RWPE1 (cell line): ENCODE measurements at regions not wholly inside any gene's neighbourhood (a gene's known extent, or its start where the extent isn't known, plus 50 kb on each side); places are given as distances from the start of the nearest gene placed in this dataset.

Experiments
- CTCF ChIA-PET: fragments of 350-600 bp; sonication (Branson Sonifier 250); formaldehyde crosslinking; extraction: SDS; loops from one replicate; lab custom pipeline; 2021; lab: Yijun Ruan, JAX
- POLR2A ChIA-PET: fragments of 400-600 bp; formaldehyde crosslinking; extraction: SDS; loops from one replicate; lab custom pipeline; 2020; ENCODE audit warnings: antibody characterized with exemption; ENCODE audit not compliant: low non-redundant PET; lab: Yijun Ruan, JAX
- DNase-seq: peaks from one replicate; pipeline ENCODE4 v3.0.0; 2012; ENCODE audit warnings: low spot score
- H3K27ac ChIP-seq: fragments of 450-650 bp; 2 replicates; pipeline ENCODE4 v1.5.1; 2017
- TF ChIP-seq, protein P1 (sequence below): fragments of 450-650 bp; conservative IDR thresholded peaks from 2 replicates; pipeline ENCODE4 v1.5.1; 2017; ENCODE audit warnings: low read depth, mild to moderate bottlenecking

DNA sequence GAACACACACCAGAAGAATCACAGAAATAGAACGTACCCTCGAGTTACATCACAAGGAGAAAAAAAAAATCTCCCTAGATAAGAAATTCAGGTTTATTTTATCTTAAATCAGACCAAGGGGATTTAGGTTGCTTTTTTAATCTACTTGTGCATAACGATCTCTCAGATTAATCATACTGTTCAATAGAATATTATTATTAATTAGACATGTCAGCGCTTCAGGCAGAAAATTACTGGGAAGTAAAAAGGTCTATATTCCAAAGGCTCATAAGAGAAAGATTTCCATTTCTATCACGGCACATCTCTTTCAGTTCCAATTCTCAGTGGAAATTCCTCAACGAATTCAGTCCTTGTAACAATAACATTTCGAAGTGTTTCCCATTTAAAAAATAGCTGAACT is 77.7 kb upstream of the PSMD7 start:
- CTCF ChIA-PET, result no interaction called here
- TF ChIP-seq, protein P1, sequence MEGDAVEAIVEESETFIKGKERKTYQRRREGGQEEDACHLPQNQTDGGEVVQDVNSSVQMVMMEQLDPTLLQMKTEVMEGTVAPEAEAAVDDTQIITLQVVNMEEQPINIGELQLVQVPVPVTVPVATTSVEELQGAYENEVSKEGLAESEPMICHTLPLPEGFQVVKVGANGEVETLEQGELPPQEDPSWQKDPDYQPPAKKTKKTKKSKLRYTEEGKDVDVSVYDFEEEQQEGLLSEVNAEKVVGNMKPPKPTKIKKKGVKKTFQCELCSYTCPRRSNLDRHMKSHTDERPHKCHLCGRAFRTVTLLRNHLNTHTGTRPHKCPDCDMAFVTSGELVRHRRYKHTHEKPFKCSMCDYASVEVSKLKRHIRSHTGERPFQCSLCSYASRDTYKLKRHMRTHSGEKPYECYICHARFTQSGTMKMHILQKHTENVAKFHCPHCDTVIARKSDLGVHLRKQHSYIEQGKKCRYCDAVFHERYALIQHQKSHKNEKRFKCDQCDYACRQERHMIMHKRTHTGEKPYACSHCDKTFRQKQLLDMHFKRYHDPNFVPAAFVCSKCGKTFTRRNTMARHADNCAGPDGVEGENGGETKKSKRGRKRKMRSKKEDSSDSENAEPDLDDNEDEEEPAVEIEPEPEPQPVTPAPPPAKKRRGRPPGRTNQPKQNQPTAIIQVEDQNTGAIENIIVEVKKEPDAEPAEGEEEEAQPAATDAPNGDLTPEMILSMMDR, result no peak
- H3K27ac ChIP-seq, result no peak overlapping the region
- no peak for DNase-seq
- POLR2A ChIA-PET, result no interaction called here

DNA sequence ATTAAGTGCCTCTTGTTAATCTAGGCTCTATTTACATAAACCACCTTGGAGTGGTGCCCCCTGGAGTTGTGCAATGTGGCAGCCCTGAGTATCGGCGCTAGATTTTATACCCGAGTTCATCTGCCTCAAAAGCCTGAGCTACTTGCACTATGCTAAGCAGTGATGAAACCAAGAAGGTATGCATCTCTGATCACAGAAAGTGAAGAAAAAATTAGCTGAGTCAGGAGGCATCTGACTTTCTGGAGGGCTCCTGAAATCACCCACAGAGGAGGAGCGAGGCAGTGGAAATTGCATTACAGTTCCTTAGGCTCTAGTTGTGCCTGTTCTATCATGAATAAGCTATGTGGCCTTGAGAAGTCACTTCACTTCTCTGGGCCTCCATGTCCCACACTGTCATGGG is 80.3 kb upstream of the PSMD7 start:
- no peak for DNase-seq
- ChIA-PET POLR2A (no interaction called here), CTCF (interaction anchor here (2.7 kb wide), 1 partner anchor 10 kb away, joined by 13 read pairs; no protein-coding TSS in a partner anchor)
- H3K27ac ChIP-seq, result no peak overlapping the region
- TF ChIP-seq, protein P1, result no peak

DNA sequence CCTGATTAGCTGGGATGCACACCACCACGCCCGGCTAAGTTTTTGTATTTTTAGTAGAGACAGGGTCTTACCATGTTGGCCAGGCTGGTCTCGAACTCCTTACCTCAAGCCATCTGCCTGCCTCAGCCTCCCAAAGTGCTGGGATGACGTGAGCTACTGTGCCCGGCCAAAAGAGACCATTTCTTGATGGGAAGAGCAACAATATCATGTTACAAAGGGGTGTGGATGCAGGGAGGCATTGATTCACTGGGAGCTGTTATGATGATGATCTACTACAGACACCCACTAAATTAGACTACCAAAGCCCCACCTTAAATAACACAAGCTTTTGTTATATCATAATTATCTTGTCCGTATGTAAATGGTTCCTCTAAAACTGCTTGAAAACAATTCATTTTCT is 81.4 kb upstream of the PSMD7 start:
- ChIA-PET CTCF (interaction anchor here (2.7 kb wide), 1 partner anchor 11 kb away, joined by 13 read pairs; no protein-coding TSS in a partner anchor), POLR2A (no interaction called here)
- TF ChIP-seq, protein P1, result no peak
- no peak overlapping the region for H3K27ac ChIP-seq
- DNase-seq, result no peak

DNA sequence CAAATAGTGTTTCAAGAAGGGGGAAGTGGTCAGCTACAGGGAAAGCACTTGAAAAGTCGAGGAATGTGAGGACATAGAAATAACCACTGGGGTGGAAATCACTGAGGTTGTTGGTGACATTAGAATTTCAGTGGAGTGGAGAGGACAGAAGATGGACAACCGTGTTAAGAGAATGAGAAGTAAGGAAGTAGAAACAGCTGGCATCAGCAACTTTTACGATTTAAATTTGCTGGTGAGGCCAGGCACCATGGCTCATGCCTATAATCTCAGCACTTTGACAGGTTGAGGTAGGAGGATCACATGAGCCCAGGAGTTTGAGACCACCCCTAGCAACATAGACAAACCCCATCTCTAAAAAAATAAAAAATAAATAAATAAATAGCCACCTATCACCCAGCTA is 83.2 kb upstream of the PSMD7 start:
- ChIA-PET POLR2A (no interaction called here), CTCF (no interaction called here)
- no peak overlapping the region for H3K27ac ChIP-seq
- TF ChIP-seq, protein P1, result no peak
- no peak for DNase-seq

DNA sequence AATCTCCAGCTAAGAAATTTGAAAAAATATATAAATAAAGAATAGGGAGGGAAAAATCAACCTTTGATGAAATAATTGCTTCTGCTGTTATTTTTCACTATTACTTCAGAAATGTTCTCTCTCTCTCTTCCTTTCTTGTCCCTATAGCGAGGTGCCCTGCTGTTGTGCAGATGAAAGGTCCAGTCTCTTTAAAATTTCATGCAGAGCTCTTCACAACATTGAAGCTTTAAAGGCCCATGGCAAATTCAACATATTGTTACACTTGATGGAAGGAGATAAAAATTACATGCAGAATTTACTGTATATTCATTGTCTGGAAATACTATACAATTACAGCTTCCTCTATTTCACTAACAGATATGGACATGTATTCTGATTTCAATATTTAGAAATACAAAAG is 86.4 kb upstream of the PSMD7 start:
- CTCF ChIA-PET, result interaction anchor here (0.7 kb wide), 1 partner anchor 1038 kb away, joined by 3 read pairs; no protein-coding TSS in a partner anchor
- no peak overlapping the region for H3K27ac ChIP-seq
- no peak for DNase-seq
- TF ChIP-seq, protein P1, result no peak
- POLR2A ChIA-PET, result no interaction called here

DNA sequence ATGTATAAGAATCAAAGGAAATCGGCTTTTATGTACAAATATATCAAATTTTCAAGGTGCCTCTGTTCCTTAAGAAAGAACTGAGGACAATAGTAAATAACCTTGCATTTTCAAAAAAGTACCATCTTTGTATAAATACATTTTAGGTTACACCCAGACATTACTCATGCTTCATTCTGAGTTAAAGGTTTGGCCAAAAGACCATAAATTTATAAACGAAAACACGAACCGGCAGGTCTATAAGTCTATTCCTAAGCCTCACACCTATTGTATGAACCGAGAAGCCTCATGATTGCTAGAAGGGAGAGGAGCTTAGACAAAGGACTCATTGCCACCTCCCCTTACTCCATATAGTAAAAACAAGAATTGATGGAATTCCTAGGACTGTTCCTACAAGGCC is 94.6 kb upstream of the PSMD7 start:
- DNase-seq, result no peak
- ChIA-PET CTCF (no interaction called here), POLR2A (no interaction called here)
- TF ChIP-seq, protein P1, result no peak
- H3K27ac ChIP-seq, result no peak overlapping the region

DNA sequence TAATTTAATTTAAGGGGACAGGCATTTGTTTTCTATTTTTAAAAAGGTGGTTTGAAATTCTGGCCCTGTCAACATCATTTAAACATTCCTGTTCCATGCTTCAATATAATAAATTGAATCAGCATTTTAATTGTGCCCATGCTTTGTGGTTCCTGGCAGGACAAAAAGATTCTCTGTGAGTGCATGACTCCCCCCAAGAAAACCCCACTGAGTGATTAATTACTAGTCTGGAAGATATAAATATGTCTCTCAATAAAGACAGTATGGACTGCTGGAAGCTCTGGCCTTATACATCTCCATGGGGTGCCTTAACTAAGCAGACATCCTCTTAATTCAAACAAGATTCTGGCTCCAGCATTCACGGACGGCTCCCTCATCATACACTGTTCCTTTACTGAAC is 95.0 kb upstream of the PSMD7 start:
- no peak overlapping the region for H3K27ac ChIP-seq
- ChIA-PET CTCF (no interaction called here), POLR2A (no interaction called here)
- TF ChIP-seq, protein P1, result no peak
- no peak for DNase-seq
